ENCODE measurements at regions not wholly inside any gene's neighbourhood (a gene's known extent, or its start where the extent isn't known, plus 50 kb on each side); places are given as distances from the start of the nearest gene placed in this dataset.

- Histone ChIP-seq H3K36me3 (no peaks in the 10 kb centered on the region), H3K9me3 (no peaks in the 10 kb centered on the region), H3K27me3 (no peaks in the 10 kb centered on the region), H3K4me3 (no peak overlapping the region), H3K4me1 (no peaks in the 10 kb centered on the region), H3K27ac (no peak overlapping the region)
- WGBS, 2 donors (ENCODE audit: low coverage in 1 of 2) = 70 to 91% methylated on average over 11 to 13 of the region's 18 CpGs
- no peak for ATAC-seq
- TF ChIP-seq CTCF (IDR thresholded peaks at IDR 0.05) (no peak), EP300 (IDR thresholded peaks at IDR 0.05) (no peak), POLR2AphosphoS5 (IDR thresholded peaks at IDR 0.05) (no peak), POLR2A (IDR thresholded peaks at IDR 0.05) (no peak)
Observed at GRCh38 chr19:31629579-31630363, 280.5 kb upstream of the TSHZ3 start.

- H3K4me3 ChIP-seq = no peak overlapping the region
- 80 to 100% methylated on average over 1 to 4 of the region's 8 CpGs for WGBS, 2 donors (ENCODE audit: low coverage in 1 of 2)
- ATAC-seq = no peak
- H3K27me3 ChIP-seq = no peaks in the 10 kb centered on the region
- TF ChIP-seq CTCF (IDR thresholded peaks at IDR 0.05) (no peak), EP300 (IDR thresholded peaks at IDR 0.05) (no peak), POLR2A (IDR thresholded peaks at IDR 0.05) (no peak), POLR2AphosphoS5 (IDR thresholded peaks at IDR 0.05) (no peak)
- H3K4me1 ChIP-seq = no peaks in the 10 kb centered on the region
- H3K36me3 ChIP-seq = no peaks in the 10 kb centered on the region
- H3K9me3 ChIP-seq = no peaks in the 10 kb centered on the region
- H3K27ac ChIP-seq = no peak overlapping the region
Observed at GRCh38 chr19:31633014-31633413, 283.8 kb upstream of the TSHZ3 start.

GRCh38 chr19:31639306-31639705, 290.1 kb upstream of the TSHZ3 start:
- 89 to 100% methylated on average over 1 of the region's 1 CpG for WGBS, 2 donors (ENCODE audit: low coverage in 1 of 2)
- H3K4me1 ChIP-seq = no peaks in the 10 kb centered on the region
- no peaks in the 10 kb centered on the region for H3K9me3 ChIP-seq
- H3K27ac ChIP-seq = no peak overlapping the region
- no peak for TF ChIP-seq EP300 (IDR thresholded peaks at IDR 0.05)
- TF ChIP-seq POLR2A (IDR thresholded peaks at IDR 0.05) = no peak
- TF ChIP-seq POLR2AphosphoS5 (IDR thresholded peaks at IDR 0.05) = no peak
- no peak for TF ChIP-seq CTCF (IDR thresholded peaks at IDR 0.05)
- no peak overlapping the region for H3K4me3 ChIP-seq
- H3K27me3 ChIP-seq = peaks cover 22% of the 10 kb centered on the region
- ATAC-seq = no peak
- H3K36me3 ChIP-seq = no peaks in the 10 kb centered on the region

- WGBS, 2 donors (ENCODE audit: low coverage in 1 of 2) = 80% methylated on average over 2 of the region's 2 CpGs; no CpG with 5 or more reads in 1 of the 2 donors
- H3K9me3 ChIP-seq = peaks cover 0 to 17% (median 0%) of the 10 kb centered on the region in 3 donors
- H3K4me1 ChIP-seq = no peaks in the 10 kb centered on the region
- no peak for ATAC-seq
- H3K27ac ChIP-seq = no peak overlapping the region
- TF ChIP-seq POLR2AphosphoS5 (IDR thresholded peaks at IDR 0.05) = no peak
- TF ChIP-seq CTCF (IDR thresholded peaks at IDR 0.05) = no peak
- TF ChIP-seq POLR2A (IDR thresholded peaks at IDR 0.05) = no peak
- TF ChIP-seq EP300 (IDR thresholded peaks at IDR 0.05) = no peak
- H3K36me3 ChIP-seq = no peaks in the 10 kb centered on the region
- peaks cover 22% of the 10 kb centered on the region for H3K27me3 ChIP-seq
- H3K4me3 ChIP-seq = no peak overlapping the region
Observed at GRCh38 chr19:31641591-31641990, 292.4 kb upstream of the TSHZ3 start.

- Histone ChIP-seq H3K27ac (no peak overlapping the region), H3K4me1 (no peaks in the 10 kb centered on the region), H3K27me3 (no peaks in the 10 kb centered on the region), H3K36me3 (no peaks in the 10 kb centered on the region), H3K9me3 (peaks cover 0 to 17% (median 0%) of the 10 kb centered on the region in 3 donors), H3K4me3 (no peak overlapping the region)
- no peak for ATAC-seq
- 69 to 78% methylated on average over 8 to 9 of the region's 9 CpGs for WGBS, 2 donors (ENCODE audit: low coverage in 1 of 2)
- TF ChIP-seq CTCF (IDR thresholded peaks at IDR 0.05) (no peak), EP300 (IDR thresholded peaks at IDR 0.05) (no peak), POLR2A (IDR thresholded peaks at IDR 0.05) (no peak), POLR2AphosphoS5 (IDR thresholded peaks at IDR 0.05) (no peak)
Observed at GRCh38 chr19:31648347-31648746, 299.1 kb upstream of the TSHZ3 start.

All from gastroesophageal sphincter (tissue), 4 donors.